ENCODE measurements at regions not wholly inside any gene's neighbourhood (a gene's known extent, or its start where the extent isn't known, plus 50 kb on each side); places are given as distances from the start of the nearest gene placed in this dataset.

GRCh38 chr2:185567196-185567595 lies 171.4 kb upstream of the FSIP2 start:
- no peak for FAIRE-seq
- peaks cover 1% of the 10 kb centered on the region for H3K36me3 Mint-ChIP-seq (ENCODE audit: low read depth, unreplicated experiment)
- no peak overlapping the region for H3K4me2 ChIP-seq (ENCODE audit: low read length)
- no peaks in the 10 kb centered on the region for H3K27me3 Mint-ChIP-seq (ENCODE audit: low read depth, unreplicated experiment)
- H3K27ac Mint-ChIP-seq (ENCODE audit: unreplicated experiment): no peak overlapping the region
- no peaks in the 10 kb centered on the region for H3K9me3 ChIP-seq (ENCODE audit: insufficient read depth, low read depth, low read length)
- peaks cover 6% of the 10 kb centered on the region for H3K9me3 Mint-ChIP-seq (ENCODE audit: unreplicated experiment)
- no peak overlapping the region for H3K9ac ChIP-seq (ENCODE audit: low read length)
- no peaks in the 10 kb centered on the region for H3K79me2 ChIP-seq (ENCODE audit: insufficient read depth, low read length)
- DNase-seq (ENCODE audit: low read depth): no peak
- H3K4me3 Mint-ChIP-seq (ENCODE audit: unreplicated experiment): no peak overlapping the region
- no peak overlapping the region for H3K4me3 ChIP-seq (ENCODE audit: insufficient read depth, low read depth, low read length)
- H3K27ac ChIP-seq (ENCODE audit: low read depth, low read length): no peak overlapping the region
- no peak overlapping the region for H2AFZ ChIP-seq (ENCODE audit: low read depth, low read length)
- H3K36me3 ChIP-seq (ENCODE audit: insufficient read depth, low read length): no peaks in the 10 kb centered on the region
- TF ChIP-seq CTCF (IDR thresholded peaks at IDR 0.05; ENCODE audit: insufficient read depth, low read depth, low read length): no peak
- no peak for TF ChIP-seq EZH2 (IDR thresholded peaks at IDR 0.05; ENCODE audit: insufficient read depth, low read length)
- no peaks in the 10 kb centered on the region for H4K20me1 ChIP-seq (ENCODE audit: insufficient read depth, low read length)
- H3K4me1 Mint-ChIP-seq (ENCODE audit: low read depth, unreplicated experiment): no peaks in the 10 kb centered on the region
- H3K4me1 ChIP-seq (ENCODE audit: insufficient read depth, low read length): no peaks in the 10 kb centered on the region
- H3K27me3 ChIP-seq (ENCODE audit: insufficient read depth, low read length): no peaks in the 10 kb centered on the region

DNA sequence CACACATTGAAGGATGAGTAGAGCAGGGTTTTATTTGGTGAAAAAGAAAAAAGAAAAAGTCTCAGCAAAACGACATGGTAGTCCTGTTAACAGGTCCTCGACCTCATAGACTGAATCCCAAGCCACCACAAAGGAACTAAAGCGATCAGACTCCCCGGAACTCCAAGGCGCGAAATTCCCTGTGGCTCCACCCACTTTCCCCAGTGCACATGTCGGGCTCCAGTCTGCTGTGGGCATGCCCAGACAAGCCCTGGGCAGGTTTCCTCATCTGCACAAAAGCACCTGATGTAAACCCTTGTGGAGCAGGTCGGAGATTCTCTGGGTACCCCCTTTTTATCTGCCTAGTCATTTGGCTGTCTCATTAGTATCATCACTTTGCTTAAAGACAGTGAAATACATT lies 170.7 kb upstream of the FSIP2 start:
- no peaks in the 10 kb centered on the region for H3K9me3 ChIP-seq (ENCODE audit: insufficient read depth, low read depth, low read length)
- no peak overlapping the region for H2AFZ ChIP-seq (ENCODE audit: low read depth, low read length)
- H3K36me3 ChIP-seq (ENCODE audit: insufficient read depth, low read length): no peaks in the 10 kb centered on the region
- TF ChIP-seq CTCF (IDR thresholded peaks at IDR 0.05; ENCODE audit: insufficient read depth, low read depth, low read length) (no peak), EZH2 (IDR thresholded peaks at IDR 0.05; ENCODE audit: insufficient read depth, low read length) (no peak)
- no peaks in the 10 kb centered on the region for H3K4me1 ChIP-seq (ENCODE audit: insufficient read depth, low read length)
- H3K9ac ChIP-seq (ENCODE audit: low read length): no peak overlapping the region
- Mint-ChIP-seq H3K9me3 (ENCODE audit: unreplicated experiment) (peaks cover 6% of the 10 kb centered on the region), H3K4me3 (ENCODE audit: unreplicated experiment) (no peak overlapping the region), H3K4me1 (ENCODE audit: low read depth, unreplicated experiment) (no peaks in the 10 kb centered on the region), H3K27me3 (ENCODE audit: low read depth, unreplicated experiment) (no peaks in the 10 kb centered on the region), H3K36me3 (ENCODE audit: low read depth, unreplicated experiment) (peaks cover 1% of the 10 kb centered on the region), H3K27ac (ENCODE audit: unreplicated experiment) (no peak overlapping the region)
- no peak overlapping the region for H3K4me3 ChIP-seq (ENCODE audit: insufficient read depth, low read depth, low read length)
- DNase-seq (ENCODE audit: low read depth) (no peak), FAIRE-seq (no peak)
- H3K4me2 ChIP-seq (ENCODE audit: low read length): no peak overlapping the region
- no peaks in the 10 kb centered on the region for H4K20me1 ChIP-seq (ENCODE audit: insufficient read depth, low read length)
- no peaks in the 10 kb centered on the region for H3K27me3 ChIP-seq (ENCODE audit: insufficient read depth, low read length)
- H3K27ac ChIP-seq (ENCODE audit: low read depth, low read length): no peak overlapping the region
- H3K79me2 ChIP-seq (ENCODE audit: insufficient read depth, low read length): no peaks in the 10 kb centered on the region

- no peak for DNase-seq (ENCODE audit: low read depth)
- no peaks in the 10 kb centered on the region for H3K27me3 ChIP-seq (ENCODE audit: insufficient read depth, low read length)
- no peaks in the 10 kb centered on the region for H3K79me2 ChIP-seq (ENCODE audit: insufficient read depth, low read length)
- H3K4me3 Mint-ChIP-seq (ENCODE audit: unreplicated experiment): no peak overlapping the region
- H3K9me3 ChIP-seq (ENCODE audit: insufficient read depth, low read depth, low read length): no peaks in the 10 kb centered on the region
- no peaks in the 10 kb centered on the region for H3K9me3 Mint-ChIP-seq (ENCODE audit: unreplicated experiment)
- no peaks in the 10 kb centered on the region for H3K27me3 Mint-ChIP-seq (ENCODE audit: low read depth, unreplicated experiment)
- no peak overlapping the region for H2AFZ ChIP-seq (ENCODE audit: low read depth, low read length)
- TF ChIP-seq CTCF (IDR thresholded peaks at IDR 0.05; ENCODE audit: insufficient read depth, low read depth, low read length) (no peak), EZH2 (IDR thresholded peaks at IDR 0.05; ENCODE audit: insufficient read depth, low read length) (no peak)
- H3K9ac ChIP-seq (ENCODE audit: low read length): no peak overlapping the region
- H3K36me3 ChIP-seq (ENCODE audit: insufficient read depth, low read length): no peaks in the 10 kb centered on the region
- H4K20me1 ChIP-seq (ENCODE audit: insufficient read depth, low read length): no peaks in the 10 kb centered on the region
- no peak for FAIRE-seq
- H3K27ac Mint-ChIP-seq (ENCODE audit: unreplicated experiment): no peak overlapping the region
- H3K36me3 Mint-ChIP-seq (ENCODE audit: low read depth, unreplicated experiment): no peaks in the 10 kb centered on the region
- H3K4me3 ChIP-seq (ENCODE audit: insufficient read depth, low read depth, low read length): no peak overlapping the region
- peaks cover 8% of the 10 kb centered on the region for H3K4me1 Mint-ChIP-seq (ENCODE audit: low read depth, unreplicated experiment)
- H3K27ac ChIP-seq (ENCODE audit: low read depth, low read length): no peak overlapping the region
- H3K4me2 ChIP-seq (ENCODE audit: low read length): no peak overlapping the region
- H3K4me1 ChIP-seq (ENCODE audit: insufficient read depth, low read length): peaks cover 7% of the 10 kb centered on the region
These were observed 160.3 kb upstream of the FSIP2 start for GRCh38 chr2:185578322-185578721.
